ENCODE measurements at regions not wholly inside any gene's neighbourhood (a gene's known extent, or its start where the extent isn't known, plus 50 kb on each side); places are given as distances from the start of the nearest gene placed in this dataset.

- H3K36me3 ChIP-seq = no peaks in the 10 kb centered on the region
- 52 to 55% (median 54%) methylated on average over 3 of the region's 3 CpGs for WGBS, 5 donors
- no peak overlapping the region for H3K4me3 ChIP-seq
- no peak overlapping the region for H3K27ac ChIP-seq
- H3K27me3 ChIP-seq = no peaks in the 10 kb centered on the region
- DNase-seq = no peak
- TF ChIP-seq, protein P1, sequence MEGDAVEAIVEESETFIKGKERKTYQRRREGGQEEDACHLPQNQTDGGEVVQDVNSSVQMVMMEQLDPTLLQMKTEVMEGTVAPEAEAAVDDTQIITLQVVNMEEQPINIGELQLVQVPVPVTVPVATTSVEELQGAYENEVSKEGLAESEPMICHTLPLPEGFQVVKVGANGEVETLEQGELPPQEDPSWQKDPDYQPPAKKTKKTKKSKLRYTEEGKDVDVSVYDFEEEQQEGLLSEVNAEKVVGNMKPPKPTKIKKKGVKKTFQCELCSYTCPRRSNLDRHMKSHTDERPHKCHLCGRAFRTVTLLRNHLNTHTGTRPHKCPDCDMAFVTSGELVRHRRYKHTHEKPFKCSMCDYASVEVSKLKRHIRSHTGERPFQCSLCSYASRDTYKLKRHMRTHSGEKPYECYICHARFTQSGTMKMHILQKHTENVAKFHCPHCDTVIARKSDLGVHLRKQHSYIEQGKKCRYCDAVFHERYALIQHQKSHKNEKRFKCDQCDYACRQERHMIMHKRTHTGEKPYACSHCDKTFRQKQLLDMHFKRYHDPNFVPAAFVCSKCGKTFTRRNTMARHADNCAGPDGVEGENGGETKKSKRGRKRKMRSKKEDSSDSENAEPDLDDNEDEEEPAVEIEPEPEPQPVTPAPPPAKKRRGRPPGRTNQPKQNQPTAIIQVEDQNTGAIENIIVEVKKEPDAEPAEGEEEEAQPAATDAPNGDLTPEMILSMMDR (IDR thresholded peaks at IDR 0.05) = no peak
- H3K4me1 ChIP-seq = no peaks in the 10 kb centered on the region
- no peaks in the 10 kb centered on the region for H3K9me3 ChIP-seq
- intact Hi-C loops (cut with DNase I; ENCODE audit: low total_unique reads) = no loop called here
Measured at GRCh38 chr18:52008330-52008729, 331.7 kb upstream of the DCC start.

GRCh38 chr18:52008736-52009135, 331.3 kb upstream of the DCC start:
- WGBS, 5 donors = 88 to 97% (median 92%) methylated on average over 2 of the region's 2 CpGs
- Histone ChIP-seq H3K4me3 (no peak overlapping the region), H3K27me3 (no peaks in the 10 kb centered on the region), H3K4me1 (no peaks in the 10 kb centered on the region), H3K36me3 (no peaks in the 10 kb centered on the region), H3K9me3 (no peaks in the 10 kb centered on the region), H3K27ac (no peak overlapping the region)
- TF ChIP-seq POLR2AphosphoS5 (IDR thresholded peaks at IDR 0.05) (no peak), POLR2A (IDR thresholded peaks at IDR 0.05) (no peak), EP300 (IDR thresholded peaks at IDR 0.05) (no peak)
- TF ChIP-seq, protein P1 (IDR thresholded peaks at IDR 0.05) = no peak
- no peak for DNase-seq
- intact Hi-C loops (cut with DNase I; ENCODE audit: low total_unique reads) = no loop called here

DNA sequence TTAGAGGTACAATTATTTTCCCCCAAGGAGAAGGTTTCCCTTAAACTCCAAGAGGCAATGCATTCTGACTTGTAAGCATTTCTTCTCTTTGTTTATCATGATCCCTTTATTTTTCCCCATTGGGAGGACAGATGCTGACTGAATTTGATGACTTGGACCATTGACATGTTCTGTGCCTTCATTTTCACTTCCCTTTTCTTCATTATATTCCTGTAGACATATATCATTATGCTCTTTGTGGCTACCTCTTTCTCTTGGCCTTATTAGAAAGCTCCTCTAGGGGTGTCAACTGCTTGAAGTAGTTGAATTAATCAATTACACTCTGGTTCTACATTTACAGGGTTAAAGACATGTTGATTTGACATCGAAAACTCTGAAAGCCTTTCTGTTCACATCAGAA, 330.0 kb upstream of the DCC start:
- Histone ChIP-seq H3K9me3 (no peaks in the 10 kb centered on the region), H3K27ac (no peak overlapping the region), H3K4me1 (no peaks in the 10 kb centered on the region), H3K27me3 (no peaks in the 10 kb centered on the region), H3K36me3 (no peaks in the 10 kb centered on the region), H3K4me3 (no peak overlapping the region)
- no peak for TF ChIP-seq EP300 (IDR thresholded peaks at IDR 0.05)
- TF ChIP-seq POLR2AphosphoS5 (IDR thresholded peaks at IDR 0.05) = no peak
- TF ChIP-seq POLR2A (IDR thresholded peaks at IDR 0.05) = no peak
- TF ChIP-seq, protein P1 (IDR thresholded peaks at IDR 0.05) = no peak
- WGBS, 5 donors = 66 to 93% (median 86%) methylated on average over 1 of the region's 1 CpG
- intact Hi-C loops (cut with DNase I; ENCODE audit: low total_unique reads) = no loop called here
- DNase-seq = no peak

- TF ChIP-seq POLR2AphosphoS5 (IDR thresholded peaks at IDR 0.05) (no peak), POLR2A (IDR thresholded peaks at IDR 0.05) (no peak), EP300 (IDR thresholded peaks at IDR 0.05) (no peak)
- TF ChIP-seq, protein P1 (IDR thresholded peaks at IDR 0.05) = no peak
- peak in 1 of 2 donors; percentile 2 for DNase-seq
- H3K27me3 ChIP-seq = no peaks in the 10 kb centered on the region
- no peak overlapping the region for H3K27ac ChIP-seq
- no peak overlapping the region for H3K4me3 ChIP-seq
- no peaks in the 10 kb centered on the region for H3K9me3 ChIP-seq
- no peaks in the 10 kb centered on the region for H3K4me1 ChIP-seq
- intact Hi-C loops (cut with DNase I; ENCODE audit: low total_unique reads) = no loop called here
- no peaks in the 10 kb centered on the region for H3K36me3 ChIP-seq
- WGBS, 5 donors = 74 to 81% (median 74%) methylated on average over 5 of the region's 5 CpGs
Measured at GRCh38 chr18:52045946-52046675, 293.9 kb upstream of the DCC start.

All from stomach (tissue), 8 donors.